SK-N-SH (cell line): ENCODE measurements at regions not wholly inside any gene's neighbourhood (a gene's known extent, or its start where the extent isn't known, plus 50 kb on each side); places are given as distances from the start of the nearest gene placed in this dataset.
A peak's percentile ranks its signal among the peaks of the same experiment; 100 is the strongest.

ENCODE experiments used
- CTCF ChIA-PET: fragments of 300-600, 350-600 bp; formaldehyde crosslinking; extraction: SDS; loops from one replicate; lab custom pipeline; 2021; lab: Yijun Ruan, JAX
- POLR2A ChIA-PET: fragments of 350-600 bp; sonication (Branson Sonifier 250); formaldehyde crosslinking; extraction: SDS; loops from one replicate; lab custom pipeline; 2020; ENCODE audit warnings: antibody characterized with exemption, inconsistent platforms; lab: Yijun Ruan, JAX
- DNase-seq: peaks from one replicate; pipeline ENCODE4 v3.0.0; 2012
- H2AFZ ChIP-seq: fragments of 200-600 bp; sonication (generic); 2 replicates; pipeline ENCODE4 v1.8.1; 2016; ENCODE audit warnings: antibody characterized with exemption, mild to moderate bottlenecking, low read depth
- H3F3A ChIP-seq: fragments of 200-600 bp; sonication (generic); replicated peaks from 2 replicates; pipeline ENCODE3; 2016; ENCODE audit warnings: antibody characterized with exemption, mild to moderate bottlenecking; ENCODE audit not compliant: insufficient read depth
- H3K27ac ChIP-seq, 2 experiments: fragments of 200-500 bp in 1 of 2; fragments of 200-600 bp in 1 of 2; sonication (Bioruptor generic) in 1 of 2; sonication (generic), shearing (Covaris generic) in 1 of 2; 2 replicates each; pipeline versions ENCODE4 v1.5.1 to v1.6.1; 2014 to 2016; ENCODE audit warnings: low read depth in 2 of 2, inconsistent platforms in 1 of 2, low read length in 1 of 2, mild to moderate bottlenecking in 1 of 2, mixed read lengths in 1 of 2
- H3K27me3 ChIP-seq: fragments of 200-600 bp; sonication (generic), shearing (Covaris generic); 2 replicates; pipeline ENCODE4 v1.6.1; 2016; ENCODE audit warnings: mixed run types; ENCODE audit not compliant: insufficient read depth
- H3K36me3 ChIP-seq, 2 experiments: fragments of 200-500 bp in 1 of 2; fragments of 200-600 bp in 1 of 2; sonication (Bioruptor generic) in 1 of 2; sonication (generic) in 1 of 2; replicated peaks in 1 of 2; 2 replicates each; pipeline versions ENCODE3 to v1.5.1; 2014 to 2016; ENCODE audit warnings: low read length in 1 of 2, mild to moderate bottlenecking in 1 of 2; ENCODE audit not compliant: insufficient read depth in 2 of 2, control insufficient read depth in 1 of 2
- H3K4me1 ChIP-seq, 2 experiments: fragments of 200-500 bp in 1 of 2; fragments of 200-600 bp in 1 of 2; sonication (Bioruptor generic) in 1 of 2; sonication (generic), shearing (Covaris generic) in 1 of 2; 2 replicates each; pipeline versions ENCODE4 v1.5.1 to v1.6.1; 2014 to 2016; ENCODE audit warnings: low read depth in 1 of 2, low read length in 1 of 2, mixed run types in 1 of 2; ENCODE audit not compliant: insufficient read depth in 2 of 2, control insufficient read depth in 1 of 2
- H3K4me2 ChIP-seq: fragments of 200-600 bp; sonication (generic), shearing (Covaris generic); 2 replicates; pipeline ENCODE4 v1.6.1; 2017; ENCODE audit warnings: mixed run types
- H3K4me3 ChIP-seq, 2 experiments: fragments of 200-500 bp in 1 of 2; fragments of 200-600 bp in 1 of 2; sonication (Bioruptor generic) in 1 of 2; sonication (generic), shearing (Covaris generic) in 1 of 2; 2 replicates each; pipeline versions ENCODE4 v1.5.1 to v1.8.1; 2014 to 2016; ENCODE audit warnings: low read depth in 2 of 2, inconsistent platforms in 1 of 2, low read length in 1 of 2, mild to moderate bottlenecking in 1 of 2, mixed read lengths in 1 of 2, moderate library complexity in 1 of 2
- H3K79me2 ChIP-seq: fragments of 200-600 bp; sonication (generic); 2 replicates; pipeline ENCODE4 v1.8.1; 2017; ENCODE audit warnings: mild to moderate bottlenecking; ENCODE audit not compliant: insufficient read depth
- H3K9ac ChIP-seq: fragments of 200-600 bp; sonication (generic); 2 replicates; pipeline ENCODE4 v1.6.1; 2017; ENCODE audit warnings: mixed run types
- H3K9me2 ChIP-seq: fragments of 200-600 bp; sonication (generic); 2 replicates; pipeline ENCODE4 v1.6.1; 2017; ENCODE audit warnings: mixed run types
- H3K9me3 ChIP-seq: fragments of 200-600 bp; sonication (generic); 2 replicates; pipeline ENCODE4 v1.6.1; 2017; ENCODE audit warnings: mixed run types, mild to moderate bottlenecking, moderate library complexity
- H4K20me1 ChIP-seq: fragments of 200-600 bp; sonication (generic); 2 replicates; pipeline ENCODE4 v1.6.1; 2017; ENCODE audit warnings: mild to moderate bottlenecking, mixed run types; ENCODE audit not compliant: insufficient read depth
- CHD2 ChIP-seq: fragments of 150-350 bp; IDR thresholded peaks from 2 replicates; pipeline ENCODE4 v1.6.1; 2018; ENCODE audit warnings: low read length; ENCODE audit not compliant: partially characterized antibody
- EP300 ChIP-seq, 2 experiments: IDR thresholded peaks; 2 replicates each; pipeline versions ENCODE4 v1.4.0 to v1.6.1; 2012; ENCODE audit warnings: borderline replicate concordance in 1 of 2, low read depth in 1 of 2, low read length in 1 of 2
- FOSL2 ChIP-seq: IDR thresholded peaks from 2 replicates; pipeline ENCODE4 v1.4.0; 2012; ENCODE audit warnings: low read depth, mild to moderate bottlenecking, moderate library complexity, borderline replicate concordance
- FOXJ3 ChIP-seq: sonication (generic); formaldehyde crosslinking; IDR thresholded peaks from 2 replicates; pipeline ENCODE4 v1.5.1; 2020; ENCODE audit warnings: mild to moderate bottlenecking, missing genetic modification reagents
- FOXM1 ChIP-seq: IDR thresholded peaks from 2 replicates; pipeline ENCODE4 v1.4.0; 2012; ENCODE audit warnings: low read depth, mild to moderate bottlenecking
- JUND ChIP-seq: IDR thresholded peaks from 2 replicates; pipeline ENCODE4 v1.4.0; 2012
- NFIC ChIP-seq: IDR thresholded peaks from 2 replicates; pipeline ENCODE4 v1.4.0; 2012; ENCODE audit warnings: borderline replicate concordance
- POLR2AphosphoS5 ChIP-seq: IDR thresholded peaks from 2 replicates; pipeline ENCODE4 v1.6.1; 2012; ENCODE audit warnings: low read depth, low read length
- SIN3A ChIP-seq: IDR thresholded peaks from 2 replicates; pipeline ENCODE4 v1.6.1; 2012; ENCODE audit warnings: low read depth, mild to moderate bottlenecking, low read length, moderate library complexity, borderline replicate concordance
- TCF12 ChIP-seq: IDR thresholded peaks from 2 replicates; pipeline ENCODE4 v1.4.0; 2012
- TEAD4 ChIP-seq: IDR thresholded peaks from 2 replicates; pipeline ENCODE4 v1.4.0; 2012; ENCODE audit warnings: mild to moderate bottlenecking, borderline replicate concordance; ENCODE audit not compliant: insufficient read depth
- YY1 ChIP-seq: IDR thresholded peaks from 2 replicates; pipeline ENCODE4 v1.4.0; 2012; ENCODE audit warnings: low read depth, mild to moderate bottlenecking
- WGBS: methylation state at CpG from one replicate; pipeline ENCODE4 v1.1.6; 2017; ENCODE audit warnings: low lambda C conversion rate; 5-methylcytosine and 5-hydroxymethylcytosine counted together
- TF ChIP-seq, protein P1 (sequence below): IDR thresholded peaks from 2 replicates; pipeline ENCODE4 v1.6.1; 2012; ENCODE audit warnings: mild to moderate bottlenecking, low read depth, low read length, moderate library complexity
- TF ChIP-seq, protein P2 (sequence below): IDR thresholded peaks from 2 replicates; pipeline ENCODE4 v1.4.0; 2012; ENCODE audit warnings: low read depth, borderline replicate concordance
- TF ChIP-seq, protein P3 (sequence below): fragments of 200-600 bp; sonication (generic); IDR thresholded peaks from 2 replicates; pipeline ENCODE4 v1.6.1; 2017; ENCODE audit warnings: antibody characterized with exemption, mild to moderate bottlenecking, moderate library complexity
- TF ChIP-seq, protein P4 (sequence below): IDR thresholded peaks from 2 replicates; pipeline ENCODE4; 2012

DNA sequence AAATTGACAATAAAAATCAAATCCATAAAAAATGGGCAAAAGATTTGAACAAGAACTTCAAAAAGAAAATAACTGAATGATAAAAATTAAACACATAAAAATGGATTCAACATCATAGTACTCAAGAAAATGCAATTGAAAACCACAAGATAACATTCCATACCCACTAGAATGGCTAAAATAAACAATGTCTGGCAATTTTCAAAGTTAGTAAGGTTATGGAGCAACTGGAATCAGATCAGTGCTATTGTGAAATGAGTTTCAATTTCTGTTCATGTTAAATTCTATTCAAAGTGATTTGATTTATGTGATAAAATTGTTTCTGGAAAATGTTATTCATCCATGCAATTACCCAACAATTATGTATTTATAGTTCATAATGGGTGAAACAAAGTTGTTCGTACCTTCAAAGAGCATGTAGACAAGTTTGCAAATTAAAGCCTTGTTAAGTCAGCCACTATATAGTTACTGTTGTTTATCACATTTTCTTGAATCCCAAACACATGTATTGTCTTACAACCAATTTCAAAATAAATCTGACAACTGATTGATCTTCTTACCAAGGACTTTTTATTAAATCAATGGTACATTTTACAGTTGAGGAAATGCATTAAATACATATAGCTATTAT lies 151.5 kb upstream of the CENPW start:
- Histone ChIP-seq H3K4me1 (no peaks in the 10 kb centered on the region; a peak in 1 of 4 replicates), H4K20me1 (no peaks in the 10 kb centered on the region), H3F3A (peaks cover 13% of the 10 kb centered on the region), H3K9ac (no peak overlapping the region), H3K9me3 (peaks cover 26% of the 10 kb centered on the region), H3K27ac (no peak overlapping the region), H3K36me3 (no peaks in the 10 kb centered on the region), H3K4me3 (no peak overlapping the region), H3K27me3 (no peaks in the 10 kb centered on the region), H2AFZ (no peak overlapping the region), H3K79me2 (no peaks in the 10 kb centered on the region), H3K4me2 (no peak overlapping the region), H3K9me2 (peaks cover 2% of the 10 kb centered on the region; the same call in 1 of the 2 replicates)
- CTCF ChIA-PET, result no interaction called here
- DNase-seq, result no peak
- TF ChIP-seq FOXM1 (peak; percentile 74; the same call in 1 of the 2 replicates), TCF12 (peak; percentile 97), YY1 (no peak), CHD2 (no peak), POLR2AphosphoS5 (peak; percentile 53; the same call in 1 of the 2 replicates), TEAD4 (peak; percentile 84), FOXJ3 (CRISPR knock-in tag) (no peak), FOSL2 (peak; percentile 24; the same call in 1 of the 2 replicates), SIN3A (no peak), JUND (peak; percentile 62), EP300 (IDR thresholded peaks at IDR 0.05; ENCODE audit: borderline replicate concordance in 1 of 2, low read depth in 1 of 2, low read length in 1 of 2) (peak; percentile 49 to 74), NFIC (peak; percentile 51; the same call in 1 of the 2 replicates)
- TF ChIP-seq, protein P1, sequence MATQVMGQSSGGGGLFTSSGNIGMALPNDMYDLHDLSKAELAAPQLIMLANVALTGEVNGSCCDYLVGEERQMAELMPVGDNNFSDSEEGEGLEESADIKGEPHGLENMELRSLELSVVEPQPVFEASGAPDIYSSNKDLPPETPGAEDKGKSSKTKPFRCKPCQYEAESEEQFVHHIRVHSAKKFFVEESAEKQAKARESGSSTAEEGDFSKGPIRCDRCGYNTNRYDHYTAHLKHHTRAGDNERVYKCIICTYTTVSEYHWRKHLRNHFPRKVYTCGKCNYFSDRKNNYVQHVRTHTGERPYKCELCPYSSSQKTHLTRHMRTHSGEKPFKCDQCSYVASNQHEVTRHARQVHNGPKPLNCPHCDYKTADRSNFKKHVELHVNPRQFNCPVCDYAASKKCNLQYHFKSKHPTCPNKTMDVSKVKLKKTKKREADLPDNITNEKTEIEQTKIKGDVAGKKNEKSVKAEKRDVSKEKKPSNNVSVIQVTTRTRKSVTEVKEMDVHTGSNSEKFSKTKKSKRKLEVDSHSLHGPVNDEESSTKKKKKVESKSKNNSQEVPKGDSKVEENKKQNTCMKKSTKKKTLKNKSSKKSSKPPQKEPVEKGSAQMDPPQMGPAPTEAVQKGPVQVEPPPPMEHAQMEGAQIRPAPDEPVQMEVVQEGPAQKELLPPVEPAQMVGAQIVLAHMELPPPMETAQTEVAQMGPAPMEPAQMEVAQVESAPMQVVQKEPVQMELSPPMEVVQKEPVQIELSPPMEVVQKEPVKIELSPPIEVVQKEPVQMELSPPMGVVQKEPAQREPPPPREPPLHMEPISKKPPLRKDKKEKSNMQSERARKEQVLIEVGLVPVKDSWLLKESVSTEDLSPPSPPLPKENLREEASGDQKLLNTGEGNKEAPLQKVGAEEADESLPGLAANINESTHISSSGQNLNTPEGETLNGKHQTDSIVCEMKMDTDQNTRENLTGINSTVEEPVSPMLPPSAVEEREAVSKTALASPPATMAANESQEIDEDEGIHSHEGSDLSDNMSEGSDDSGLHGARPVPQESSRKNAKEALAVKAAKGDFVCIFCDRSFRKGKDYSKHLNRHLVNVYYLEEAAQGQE, result no peak
- TF ChIP-seq, protein P2, sequence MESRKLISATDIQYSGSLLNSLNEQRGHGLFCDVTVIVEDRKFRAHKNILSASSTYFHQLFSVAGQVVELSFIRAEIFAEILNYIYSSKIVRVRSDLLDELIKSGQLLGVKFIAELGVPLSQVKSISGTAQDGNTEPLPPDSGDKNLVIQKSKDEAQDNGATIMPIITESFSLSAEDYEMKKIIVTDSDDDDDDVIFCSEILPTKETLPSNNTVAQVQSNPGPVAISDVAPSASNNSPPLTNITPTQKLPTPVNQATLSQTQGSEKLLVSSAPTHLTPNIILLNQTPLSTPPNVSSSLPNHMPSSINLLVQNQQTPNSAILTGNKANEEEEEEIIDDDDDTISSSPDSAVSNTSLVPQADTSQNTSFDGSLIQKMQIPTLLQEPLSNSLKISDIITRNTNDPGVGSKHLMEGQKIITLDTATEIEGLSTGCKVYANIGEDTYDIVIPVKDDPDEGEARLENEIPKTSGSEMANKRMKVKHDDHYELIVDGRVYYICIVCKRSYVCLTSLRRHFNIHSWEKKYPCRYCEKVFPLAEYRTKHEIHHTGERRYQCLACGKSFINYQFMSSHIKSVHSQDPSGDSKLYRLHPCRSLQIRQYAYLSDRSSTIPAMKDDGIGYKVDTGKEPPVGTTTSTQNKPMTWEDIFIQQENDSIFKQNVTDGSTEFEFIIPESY, result no peak
- TF ChIP-seq, protein P3, sequence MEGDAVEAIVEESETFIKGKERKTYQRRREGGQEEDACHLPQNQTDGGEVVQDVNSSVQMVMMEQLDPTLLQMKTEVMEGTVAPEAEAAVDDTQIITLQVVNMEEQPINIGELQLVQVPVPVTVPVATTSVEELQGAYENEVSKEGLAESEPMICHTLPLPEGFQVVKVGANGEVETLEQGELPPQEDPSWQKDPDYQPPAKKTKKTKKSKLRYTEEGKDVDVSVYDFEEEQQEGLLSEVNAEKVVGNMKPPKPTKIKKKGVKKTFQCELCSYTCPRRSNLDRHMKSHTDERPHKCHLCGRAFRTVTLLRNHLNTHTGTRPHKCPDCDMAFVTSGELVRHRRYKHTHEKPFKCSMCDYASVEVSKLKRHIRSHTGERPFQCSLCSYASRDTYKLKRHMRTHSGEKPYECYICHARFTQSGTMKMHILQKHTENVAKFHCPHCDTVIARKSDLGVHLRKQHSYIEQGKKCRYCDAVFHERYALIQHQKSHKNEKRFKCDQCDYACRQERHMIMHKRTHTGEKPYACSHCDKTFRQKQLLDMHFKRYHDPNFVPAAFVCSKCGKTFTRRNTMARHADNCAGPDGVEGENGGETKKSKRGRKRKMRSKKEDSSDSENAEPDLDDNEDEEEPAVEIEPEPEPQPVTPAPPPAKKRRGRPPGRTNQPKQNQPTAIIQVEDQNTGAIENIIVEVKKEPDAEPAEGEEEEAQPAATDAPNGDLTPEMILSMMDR, result no peak
- TF ChIP-seq, protein P4, sequence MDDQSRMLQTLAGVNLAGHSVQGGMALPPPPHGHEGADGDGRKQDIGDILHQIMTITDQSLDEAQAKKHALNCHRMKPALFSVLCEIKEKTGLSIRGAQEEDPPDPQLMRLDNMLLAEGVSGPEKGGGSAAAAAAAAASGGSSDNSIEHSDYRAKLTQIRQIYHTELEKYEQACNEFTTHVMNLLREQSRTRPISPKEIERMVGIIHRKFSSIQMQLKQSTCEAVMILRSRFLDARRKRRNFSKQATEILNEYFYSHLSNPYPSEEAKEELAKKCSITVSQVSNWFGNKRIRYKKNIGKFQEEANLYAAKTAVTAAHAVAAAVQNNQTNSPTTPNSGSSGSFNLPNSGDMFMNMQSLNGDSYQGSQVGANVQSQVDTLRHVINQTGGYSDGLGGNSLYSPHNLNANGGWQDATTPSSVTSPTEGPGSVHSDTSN, result peak; percentile 85
- POLR2A ChIA-PET, result no interaction called here
- 48% methylated on average over 1 of the region's 1 CpG for WGBS
